ENCODE measurements at regions not wholly inside any gene's neighbourhood (a gene's known extent, or its start where the extent isn't known, plus 50 kb on each side); places are given as distances from the start of the nearest gene placed in this dataset.
"Not testable (repeated sequence)": the region's sequence is repeated elsewhere in the genome, so short reads cannot be mapped to it uniquely, and the experiment has no call there.

DNA sequence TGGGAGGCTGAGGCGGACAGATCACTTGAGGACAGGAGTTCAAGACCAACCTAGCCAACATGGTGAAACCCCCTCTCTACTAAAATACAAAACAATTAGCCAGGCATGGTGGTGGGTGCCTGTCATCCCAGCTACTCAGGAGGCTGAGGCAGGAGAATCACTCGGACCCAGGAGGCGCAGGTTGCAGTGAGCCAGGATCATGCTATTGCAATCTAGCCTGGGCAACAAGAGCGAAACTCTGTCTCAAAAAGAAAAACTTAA is 310.3 kb upstream of the GADL1 start:
- TF ChIP-seq CTCF, POLR2A (IDR thresholded peaks at IDR 0.05): not testable (repeated sequence)

All from esophagus squamous epithelium (tissue), 4 donors.